C4-2B (cell line): ENCODE measurements at regions not wholly inside any gene's neighbourhood (a gene's known extent, or its start where the extent isn't known, plus 50 kb on each side); places are given as distances from the start of the nearest gene placed in this dataset.

Experiments
- H3K27ac ChIP-seq: fragments of 450-650 bp; 2 replicates; pipeline ENCODE4 v1.5.1; 2017
- ZFX ChIP-seq: fragments of 450-650 bp; IDR thresholded peaks from 2 replicates; pipeline ENCODE4 v1.6.1; 2017
- TF ChIP-seq, protein P1 (sequence below): fragments of 450-650 bp; conservative IDR thresholded peaks from 2 replicates; pipeline ENCODE4 v1.5.1; 2017; ENCODE audit warnings: mild to moderate bottlenecking

DNA sequence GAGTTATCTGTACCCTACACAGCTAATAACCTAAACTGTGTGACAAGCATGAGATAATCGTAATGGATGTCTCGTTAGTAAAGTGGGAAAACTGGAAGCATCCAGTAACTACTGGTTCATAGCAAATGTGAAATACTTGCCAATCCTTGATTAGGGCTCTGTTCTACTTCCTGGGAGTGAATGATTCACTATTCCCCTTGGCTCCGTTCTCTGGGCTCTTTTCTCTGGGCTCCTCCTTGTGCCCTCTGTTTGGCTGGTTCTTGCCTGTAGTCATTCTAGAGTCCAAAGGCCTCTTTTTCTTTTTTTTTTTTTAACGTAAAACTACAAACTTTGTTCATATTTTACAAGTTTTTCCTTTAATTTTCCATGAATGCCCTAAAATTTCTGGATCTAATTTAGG, 465.8 kb upstream of the PLXNA2 start:
- H3K27ac ChIP-seq = no peak overlapping the region
- TF ChIP-seq ZFX = no peak
- TF ChIP-seq, protein P1, sequence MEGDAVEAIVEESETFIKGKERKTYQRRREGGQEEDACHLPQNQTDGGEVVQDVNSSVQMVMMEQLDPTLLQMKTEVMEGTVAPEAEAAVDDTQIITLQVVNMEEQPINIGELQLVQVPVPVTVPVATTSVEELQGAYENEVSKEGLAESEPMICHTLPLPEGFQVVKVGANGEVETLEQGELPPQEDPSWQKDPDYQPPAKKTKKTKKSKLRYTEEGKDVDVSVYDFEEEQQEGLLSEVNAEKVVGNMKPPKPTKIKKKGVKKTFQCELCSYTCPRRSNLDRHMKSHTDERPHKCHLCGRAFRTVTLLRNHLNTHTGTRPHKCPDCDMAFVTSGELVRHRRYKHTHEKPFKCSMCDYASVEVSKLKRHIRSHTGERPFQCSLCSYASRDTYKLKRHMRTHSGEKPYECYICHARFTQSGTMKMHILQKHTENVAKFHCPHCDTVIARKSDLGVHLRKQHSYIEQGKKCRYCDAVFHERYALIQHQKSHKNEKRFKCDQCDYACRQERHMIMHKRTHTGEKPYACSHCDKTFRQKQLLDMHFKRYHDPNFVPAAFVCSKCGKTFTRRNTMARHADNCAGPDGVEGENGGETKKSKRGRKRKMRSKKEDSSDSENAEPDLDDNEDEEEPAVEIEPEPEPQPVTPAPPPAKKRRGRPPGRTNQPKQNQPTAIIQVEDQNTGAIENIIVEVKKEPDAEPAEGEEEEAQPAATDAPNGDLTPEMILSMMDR = no peak

DNA sequence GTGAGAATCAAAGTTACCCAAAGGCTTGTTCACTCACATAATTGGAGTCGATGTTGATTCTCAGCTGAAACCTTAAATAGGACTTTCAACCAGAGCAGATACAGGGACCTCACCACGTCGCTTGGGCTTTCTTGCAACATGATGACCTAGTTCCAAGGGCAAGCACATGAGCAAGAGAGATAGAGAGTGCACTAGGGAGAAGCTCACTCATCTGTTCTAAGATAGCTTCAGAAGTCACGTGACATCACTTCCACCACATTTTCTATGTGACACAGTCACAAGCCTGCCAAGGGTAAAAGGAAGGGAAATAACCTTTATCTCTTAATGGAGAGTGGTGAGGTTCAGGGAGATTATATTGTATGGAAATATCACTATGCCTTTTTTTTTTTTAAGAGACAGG, 470.1 kb upstream of the PLXNA2 start:
- TF ChIP-seq, protein P1 = no peak
- TF ChIP-seq ZFX = no peak
- H3K27ac ChIP-seq = no peak overlapping the region

DNA sequence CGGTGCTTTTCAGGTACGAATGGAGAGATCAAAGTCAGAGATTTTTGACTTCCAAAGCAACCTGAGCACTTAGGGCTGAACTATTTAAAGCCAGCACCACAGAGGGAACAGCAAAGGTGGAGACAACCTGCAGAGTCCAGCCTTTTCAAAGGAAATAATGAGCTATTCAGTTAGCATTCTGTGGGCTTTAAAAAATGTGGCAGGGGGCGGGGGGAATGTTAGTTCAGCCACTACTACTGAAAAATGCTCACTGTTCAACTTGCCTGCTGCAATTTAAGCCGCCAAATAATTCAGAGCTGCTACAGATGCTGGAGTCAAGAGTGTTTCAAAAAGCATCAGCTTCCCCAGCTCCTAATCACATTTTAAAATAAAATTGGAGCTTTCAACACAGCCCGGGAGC, 473.3 kb upstream of the PLXNA2 start:
- TF ChIP-seq, protein P1 = no peak
- TF ChIP-seq ZFX = no peak
- no peak overlapping the region for H3K27ac ChIP-seq

DNA sequence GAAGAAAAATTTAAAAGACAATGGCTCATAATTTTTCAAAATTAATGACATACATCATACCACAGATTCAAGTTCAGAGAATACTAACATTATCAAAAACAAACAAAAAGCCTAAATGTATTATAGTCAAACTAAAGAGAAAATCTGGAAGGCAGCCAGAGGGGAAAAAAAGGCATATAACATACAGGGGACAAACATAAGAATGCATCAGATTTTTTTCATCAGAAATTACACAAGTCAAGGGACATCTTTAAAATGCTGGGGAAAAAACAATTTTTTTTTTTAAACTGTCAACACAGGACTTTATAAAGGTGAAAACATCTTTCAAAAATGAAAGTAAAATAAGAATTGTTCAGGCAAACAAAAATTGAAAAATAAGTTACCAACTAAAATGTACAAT, 478.4 kb upstream of the PLXNA2 start:
- TF ChIP-seq, protein P1 = no peak
- no peak for TF ChIP-seq ZFX
- no peak overlapping the region for H3K27ac ChIP-seq

DNA sequence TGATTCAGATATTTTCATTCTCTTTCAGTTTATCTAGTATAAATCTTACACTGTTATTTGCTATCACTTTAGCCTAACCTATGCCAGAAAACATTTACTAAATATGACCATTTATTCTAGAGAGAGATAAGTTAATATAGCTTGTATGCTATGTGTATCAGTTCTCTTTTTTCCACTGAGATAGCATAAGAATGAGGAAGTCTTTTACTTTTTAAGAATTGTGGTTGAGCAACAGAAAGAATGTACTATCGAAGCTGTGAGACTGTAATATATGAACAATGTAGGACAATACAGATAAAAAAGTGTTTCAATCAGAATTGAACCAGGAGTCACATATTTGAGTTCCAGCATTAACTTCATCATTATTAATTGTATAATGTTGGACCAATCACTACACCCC, 479.9 kb upstream of the PLXNA2 start:
- no peak for TF ChIP-seq ZFX
- TF ChIP-seq, protein P1 = no peak

DNA sequence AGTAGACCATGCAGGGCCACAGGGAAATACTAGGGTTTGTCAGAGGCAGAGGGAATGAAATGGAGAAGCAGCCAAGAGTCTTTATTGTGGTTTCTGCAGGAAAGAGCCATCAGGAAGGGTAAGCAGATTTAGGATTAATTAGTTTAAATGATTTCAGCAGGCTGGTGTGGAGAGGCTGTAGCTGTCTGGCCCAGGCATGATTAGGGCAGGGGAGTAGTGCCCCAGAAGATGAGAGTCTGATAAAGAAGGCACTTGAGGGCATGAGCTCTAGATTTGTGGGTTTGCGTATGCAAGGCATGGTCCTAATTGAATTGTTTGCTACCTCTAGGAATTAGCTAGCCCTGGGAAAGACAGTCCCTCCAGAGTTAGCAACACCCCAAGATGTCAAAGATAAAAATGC, 484.6 kb upstream of the PLXNA2 start:
- no peak overlapping the region for H3K27ac ChIP-seq
- TF ChIP-seq, protein P1 = no peak
- TF ChIP-seq ZFX = no peak

More for the DNA sequence above, 479.9 kb upstream of the PLXNA2 start:
- no peak overlapping the region for H3K27ac ChIP-seq

DNA sequence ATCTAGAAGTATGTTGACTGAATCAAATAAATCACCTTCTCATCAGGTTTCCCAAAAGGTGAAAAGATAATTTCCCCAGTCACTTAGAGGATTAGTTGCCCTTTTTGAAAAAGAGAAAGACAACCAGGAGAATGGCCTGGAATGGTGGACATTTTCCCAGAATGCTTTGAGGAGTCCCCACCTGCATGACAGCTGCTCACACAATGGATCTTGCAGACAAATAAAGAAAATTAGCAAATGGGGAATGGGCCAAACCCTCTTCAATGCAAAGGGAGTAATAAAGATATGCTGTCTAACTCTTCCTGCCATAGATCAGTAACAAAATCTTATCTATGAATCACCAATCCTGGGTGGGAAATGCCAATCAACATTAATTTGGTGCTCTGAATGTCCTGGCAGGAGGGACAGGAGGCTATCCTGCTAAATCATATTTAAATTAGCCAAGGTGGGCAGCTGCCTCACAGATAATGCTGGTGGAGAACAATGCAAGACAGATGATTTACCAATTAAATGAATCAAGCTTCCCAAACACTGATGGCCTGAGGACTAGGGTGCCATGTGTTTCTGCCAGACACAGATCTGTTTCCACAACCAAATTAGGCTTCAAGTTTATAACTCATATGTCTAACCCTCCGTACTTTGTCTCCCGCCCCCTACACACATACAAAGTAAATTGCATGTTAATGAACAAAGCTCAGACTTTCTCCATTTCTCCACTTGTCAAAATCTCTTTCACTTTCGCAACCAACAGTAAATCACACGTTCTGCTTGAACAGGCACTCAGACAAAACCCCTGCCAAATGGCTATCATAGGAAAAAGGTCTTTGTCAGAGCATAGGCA, 488.0 kb upstream of the PLXNA2 start:
- H3K27ac ChIP-seq = no peak overlapping the region
- no peak for TF ChIP-seq ZFX
- TF ChIP-seq, protein P1 = no peak
